Esophagus squamous epithelium (tissue), 4 donors: ENCODE measurements at regions not wholly inside any gene's neighbourhood (a gene's known extent, or its start where the extent isn't known, plus 50 kb on each side); places are given as distances from the start of the nearest gene placed in this dataset.

Source experiments
- POLR2A ChIP-seq, 4 donors: fragments of 450-650 bp; IDR thresholded peaks; one replicate each; pipeline ENCODE4 v1.6.1; 2017; ENCODE audit warnings: antibody characterized with exemption in 4 of 4, mild to moderate bottlenecking in 4 of 4, moderate library complexity in 3 of 4
- TF ChIP-seq, protein P1 (sequence below), 6 experiments: fragments of 450-650 bp in 4 of 6; fragments of 200-600 bp in 2 of 6; sonication (generic) in 2 of 6; IDR thresholded peaks; one replicate each; pipeline ENCODE4 v1.5.1; 2016 to 2019; ENCODE audit warnings: antibody characterized with exemption in 6 of 6, mild to moderate bottlenecking in 4 of 6, moderate library complexity in 4 of 6

DNA sequence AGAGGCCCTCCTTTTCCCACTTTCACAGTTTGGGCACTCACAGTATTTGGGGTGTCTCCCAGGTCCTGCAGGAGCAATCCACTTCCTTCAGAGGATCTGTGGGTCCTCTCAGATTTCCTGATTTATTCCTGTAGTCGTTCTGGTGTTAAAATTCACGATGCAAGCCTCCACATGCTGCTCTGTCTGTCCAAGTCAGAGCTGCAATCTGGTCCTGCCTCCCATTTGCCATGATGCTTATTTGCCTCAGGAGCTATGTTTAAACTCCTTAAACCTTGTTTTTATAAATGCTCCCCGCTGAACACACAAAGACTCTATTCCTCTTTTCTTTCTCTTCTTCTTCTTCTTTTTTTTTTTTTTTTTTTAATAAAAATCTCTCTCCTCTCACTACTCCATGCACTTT, 558.7 kb upstream of the NECTIN3 start:
- TF ChIP-seq, protein P1, sequence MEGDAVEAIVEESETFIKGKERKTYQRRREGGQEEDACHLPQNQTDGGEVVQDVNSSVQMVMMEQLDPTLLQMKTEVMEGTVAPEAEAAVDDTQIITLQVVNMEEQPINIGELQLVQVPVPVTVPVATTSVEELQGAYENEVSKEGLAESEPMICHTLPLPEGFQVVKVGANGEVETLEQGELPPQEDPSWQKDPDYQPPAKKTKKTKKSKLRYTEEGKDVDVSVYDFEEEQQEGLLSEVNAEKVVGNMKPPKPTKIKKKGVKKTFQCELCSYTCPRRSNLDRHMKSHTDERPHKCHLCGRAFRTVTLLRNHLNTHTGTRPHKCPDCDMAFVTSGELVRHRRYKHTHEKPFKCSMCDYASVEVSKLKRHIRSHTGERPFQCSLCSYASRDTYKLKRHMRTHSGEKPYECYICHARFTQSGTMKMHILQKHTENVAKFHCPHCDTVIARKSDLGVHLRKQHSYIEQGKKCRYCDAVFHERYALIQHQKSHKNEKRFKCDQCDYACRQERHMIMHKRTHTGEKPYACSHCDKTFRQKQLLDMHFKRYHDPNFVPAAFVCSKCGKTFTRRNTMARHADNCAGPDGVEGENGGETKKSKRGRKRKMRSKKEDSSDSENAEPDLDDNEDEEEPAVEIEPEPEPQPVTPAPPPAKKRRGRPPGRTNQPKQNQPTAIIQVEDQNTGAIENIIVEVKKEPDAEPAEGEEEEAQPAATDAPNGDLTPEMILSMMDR (IDR thresholded peaks at IDR 0.05): no peak
- TF ChIP-seq POLR2A (IDR thresholded peaks at IDR 0.05): no peak
